NB4 (cell line): ENCODE measurements at regions not wholly inside any gene's neighbourhood (a gene's known extent, or its start where the extent isn't known, plus 50 kb on each side); places are given as distances from the start of the nearest gene placed in this dataset.

Experiments
- CTCF ChIP-seq: IDR thresholded peaks from one replicate; pipeline ENCODE4 v1.5.1; 2012; ENCODE audit warnings: low read depth, low read length
- MAX ChIP-seq: IDR thresholded peaks from 2 replicates; pipeline ENCODE4 v1.6.1; 2011; ENCODE audit warnings: low read depth, low read length
- MYC ChIP-seq: IDR thresholded peaks from 2 replicates; pipeline ENCODE4 v1.6.1; 2011; ENCODE audit warnings: low read depth, low read length
- POLR2A ChIP-seq: IDR thresholded peaks from 2 replicates; pipeline ENCODE4 v1.6.1; 2011; ENCODE audit warnings: mild to moderate bottlenecking; ENCODE audit not compliant: insufficient read length; ENCODE audit errors: extremely low read depth

GRCh38 chr19:30780456-30780855 is 408.3 kb downstream of the ZNF536 start:
- no peak for TF ChIP-seq CTCF
- TF ChIP-seq POLR2A: no peak
- no peak for TF ChIP-seq MYC
- no peak for TF ChIP-seq MAX
